H1 (cell line): ENCODE measurements at regions not wholly inside any gene's neighbourhood (a gene's known extent, or its start where the extent isn't known, plus 50 kb on each side); places are given as distances from the start of the nearest gene placed in this dataset.

ENCODE experiments used
- CTCF ChIA-PET: fragments of 300-600 bp; sonication (Branson Sonifier 250); formaldehyde crosslinking; loops from one replicate; lab custom pipeline; 2021; ENCODE audit not compliant: partially characterized antibody; lab: Charles Lee
- POLR2A ChIA-PET: fragments of 300-600 bp; sonication (Branson Sonifier 250); formaldehyde crosslinking; loops from one replicate; lab custom pipeline; 2021; ENCODE audit warnings: inconsistent platforms; ENCODE audit not compliant: partially characterized antibody; lab: Charles Lee
- DNase-seq, 2 experiments: peaks; one replicate each; pipeline versions ENCODE4 v3.0.0 to v3.0.0-alpha.2; 2010 to 2022; ENCODE audit warnings: low spot score in 2 of 2, low read depth in 1 of 2, mixed read lengths in 1 of 2
- FAIRE-seq: peaks from 2 replicates; lab custom pipeline; 2011; peaks lifted over from hg19 to GRCh38; lab: Jason Lieb, UNC
- H2AFZ ChIP-seq: 2 replicates; pipeline ENCODE4 v1.8.1; 2012; ENCODE audit warnings: low read length, inconsistent platforms
- H2AK5ac ChIP-seq: 2 replicates; pipeline ENCODE4 v1.6.1; 2013; ENCODE audit warnings: low read depth, low read length
- H2BK120ac ChIP-seq: replicated peaks from 2 replicates; pipeline ENCODE3; 2013; ENCODE audit warnings: low read depth, low read length, inconsistent platforms
- H2BK12ac ChIP-seq: 2 replicates; pipeline ENCODE4 v1.6.1; 2013; ENCODE audit warnings: low read depth, low read length
- H2BK15ac ChIP-seq: 2 replicates; pipeline ENCODE4 v1.6.1; 2013; ENCODE audit warnings: low read length
- H2BK20ac ChIP-seq: 2 replicates; pipeline ENCODE4 v1.6.1; 2013; ENCODE audit warnings: low read length
- H2BK5ac ChIP-seq: 2 replicates; pipeline ENCODE4 v1.6.1; 2013; ENCODE audit warnings: low read depth, low read length
- H3K14ac ChIP-seq: 2 replicates; pipeline ENCODE4 v1.6.1; 2013; ENCODE audit warnings: inconsistent platforms; ENCODE audit not compliant: insufficient read length
- H3K18ac ChIP-seq: 2 replicates; pipeline ENCODE4 v1.6.1; 2013; ENCODE audit warnings: low read length; ENCODE audit errors: extremely low read depth
- H3K23ac ChIP-seq: 2 replicates; pipeline ENCODE4 v1.6.1; 2013; ENCODE audit warnings: inconsistent platforms; ENCODE audit not compliant: insufficient read length
- H3K23me2 ChIP-seq: 2 replicates; pipeline ENCODE4 v1.6.1; 2013; ENCODE audit warnings: low read depth, low read length
- H3K27ac ChIP-seq: 2 replicates; pipeline ENCODE4 v1.6.1; 2011; ENCODE audit warnings: low read depth, low read length, inconsistent platforms
- H3K27me3 ChIP-seq, 4 experiments: replicated peaks in 1 of 4; 1 replicate in 1 of 4; 2 replicates in 3 of 4; pipeline versions ENCODE4 v1.6.1 to v1.8.1; 2011 to 2013; ENCODE audit warnings: low read length in 3 of 4, mild to moderate bottlenecking in 3 of 4, inconsistent platforms in 2 of 4, mixed read lengths in 2 of 4, moderate library complexity in 1 of 4; ENCODE audit not compliant: control insufficient read depth in 3 of 4, insufficient read depth in 3 of 4; ENCODE audit errors: extremely low read depth in 1 of 4
- H3K36me3 ChIP-seq, 4 experiments: 2 replicates each; pipeline versions ENCODE4 v1.6.1 to v1.8.1; 2011 to 2013; ENCODE audit warnings: mild to moderate bottlenecking in 4 of 4, low read length in 3 of 4, moderate library complexity in 2 of 4, control low read depth in 1 of 4, inconsistent platforms in 1 of 4; ENCODE audit not compliant: insufficient read depth in 4 of 4, control insufficient read depth in 2 of 4
- H3K4ac ChIP-seq: replicated peaks from 2 replicates; pipeline ENCODE3; 2013; ENCODE audit warnings: low read length, low read depth, mixed read lengths, inconsistent platforms; ENCODE audit not compliant: insufficient read length
- H3K4me1 ChIP-seq, 4 experiments: replicated peaks in 1 of 4; 1 replicate in 1 of 4; 2 replicates in 3 of 4; pipeline versions ENCODE4 v1.6.1 to v1.8.1; 2011 to 2013; ENCODE audit warnings: low read length in 3 of 4, inconsistent platforms in 2 of 4, mixed read lengths in 1 of 4; ENCODE audit not compliant: insufficient read depth in 4 of 4, control insufficient read depth in 3 of 4
- H3K4me2 ChIP-seq, 2 experiments: 2 replicates each; pipeline versions ENCODE4 v1.6.1 to v1.8.1; 2011 to 2013; ENCODE audit warnings: low read depth in 2 of 2, low read length in 2 of 2, control low read depth in 1 of 2, inconsistent platforms in 1 of 2, mild to moderate bottlenecking in 1 of 2; ENCODE audit not compliant: insufficient read depth in 1 of 2
- H3K4me3 ChIP-seq, 4 experiments: fragments of 200-600, 300-600 bp in 1 of 4; sonication (generic), shearing (Covaris generic), sonication (Bioruptor Twin) in 1 of 4; 2 replicates each; pipeline versions ENCODE4 v1.5.1 to v1.8.1; 2011 to 2016; ENCODE audit warnings: low read length in 4 of 4, low read depth in 3 of 4, control low read depth in 2 of 4, inconsistent platforms in 2 of 4, mild to moderate bottlenecking in 2 of 4, mixed read lengths in 1 of 4, moderate library complexity in 1 of 4; ENCODE audit not compliant: insufficient read depth in 2 of 4; ENCODE audit errors: extremely low read depth in 1 of 4
- H3K56ac ChIP-seq: replicated peaks from 2 replicates; pipeline ENCODE3; 2013; ENCODE audit warnings: low read depth, mild to moderate bottlenecking, mixed read lengths, low read length, inconsistent platforms; ENCODE audit not compliant: insufficient read length
- H3K79me1 ChIP-seq: 2 replicates; pipeline ENCODE4 v1.6.1; 2013; ENCODE audit warnings: low read depth, low read length, control low read depth
- H3K79me2 ChIP-seq, 2 experiments: 2 replicates each; pipeline versions ENCODE4 v1.6.1 to v1.8.1; 2012 to 2013; ENCODE audit warnings: low read length in 2 of 2, mild to moderate bottlenecking in 2 of 2, inconsistent platforms in 1 of 2; ENCODE audit not compliant: insufficient read depth in 2 of 2, control insufficient read depth in 1 of 2
- H3K9ac ChIP-seq, 4 experiments: replicated peaks in 1 of 4; 1 replicate in 1 of 4; 2 replicates in 3 of 4; pipeline versions ENCODE4 v1.6.1 to v1.8.1; 2011 to 2013; ENCODE audit warnings: low read depth in 3 of 4, low read length in 3 of 4, control low read depth in 2 of 4, mild to moderate bottlenecking in 2 of 4, moderate library complexity in 2 of 4, inconsistent platforms in 1 of 4; ENCODE audit errors: extremely low read depth in 1 of 4
- H3K9me3 ChIP-seq, 2 experiments: 2 replicates each; pipeline versions ENCODE4 v1.6.1 to v1.8.1; 2012 to 2013; ENCODE audit warnings: mild to moderate bottlenecking in 2 of 2, moderate library complexity in 2 of 2, control low read depth in 1 of 2, inconsistent platforms in 1 of 2, low read depth in 1 of 2, low read length in 1 of 2, mixed read lengths in 1 of 2; ENCODE audit not compliant: insufficient read depth in 2 of 2
- H4K20me1 ChIP-seq, 2 experiments: replicated peaks in 1 of 2; 2 replicates each; pipeline versions ENCODE3 to v1.8.1; 2011 to 2013; ENCODE audit warnings: inconsistent platforms in 2 of 2, low read length in 2 of 2, mild to moderate bottlenecking in 1 of 2; ENCODE audit not compliant: insufficient read depth in 2 of 2, control insufficient read depth in 1 of 2
- H4K5ac ChIP-seq: 2 replicates; pipeline ENCODE4 v1.6.1; 2013; ENCODE audit warnings: low read length, low read depth, mixed read lengths, inconsistent platforms; ENCODE audit not compliant: insufficient read length
- H4K8ac ChIP-seq: 2 replicates; pipeline ENCODE4 v1.8.0; 2013; ENCODE audit warnings: mild to moderate bottlenecking, moderate library complexity, low read length, inconsistent platforms; ENCODE audit not compliant: insufficient read depth; ENCODE audit errors: extremely low read depth
- H4K91ac ChIP-seq: replicated peaks from 2 replicates; pipeline ENCODE3; 2013; ENCODE audit warnings: low read length, mixed read lengths, inconsistent platforms; ENCODE audit not compliant: insufficient read length
- CEBPB ChIP-seq: IDR thresholded peaks from 2 replicates; pipeline ENCODE4 v1.6.1; 2012; ENCODE audit warnings: low read depth, low read length
- KDM1A ChIP-seq: fragments of 200-600, 300-600 bp; sonication (generic); IDR thresholded peaks from 2 replicates; pipeline ENCODE4 v1.7.1; 2016; ENCODE audit warnings: mild to moderate bottlenecking, low read length, borderline replicate concordance
- WGBS, 2 experiments: shearing (Covaris generic) in 1 of 2; methylation state at CpG; one replicate each; pipeline versions ENCODE4 v1.1.6 to v1.1.7; 2013 to 2015; ENCODE audit warnings: low lambda C conversion rate in 2 of 2, mixed read lengths in 2 of 2, inconsistent platforms in 1 of 2, low coverage in 1 of 2, missing lambda C conversion rate in 1 of 2; ENCODE audit not compliant: insufficient replicate concordance in 2 of 2, insufficient coverage in 1 of 2, insufficient read length in 1 of 2; ENCODE audit errors: extremely low coverage in 1 of 2, missing lambda C conversion rate in 1 of 2; 5-methylcytosine and 5-hydroxymethylcytosine counted together

GRCh38 chr2:49298230-49298629, 143.9 kb upstream of the FSHR start:
- Histone ChIP-seq H3K56ac (no peak overlapping the region), H3K36me3 (no peaks in the 10 kb centered on the region), H4K20me1 (no peaks in the 10 kb centered on the region), H3K14ac (no peak overlapping the region), H3K4me2 (no peak overlapping the region), H2BK120ac (no peak overlapping the region), H3K4ac (no peak overlapping the region), H3K9me3 (no peaks in the 10 kb centered on the region), H3K18ac (no peak overlapping the region; the same call in 1 of the 2 replicates), H3K27ac (no peak overlapping the region), H2AK5ac (no peak overlapping the region), H4K8ac (no peak overlapping the region), H4K5ac (no peak overlapping the region), H2BK12ac (no peak overlapping the region), H2BK15ac (0 out of 2 replicates have a peak overlapping the region, but pooled peaks have one; percentile 72), H2BK20ac (no peak overlapping the region), H3K79me1 (no peaks in the 10 kb centered on the region), H4K91ac (no peak overlapping the region), H3K79me2 (no peaks in the 10 kb centered on the region), H3K9ac (no peak overlapping the region), H2BK5ac (no peak overlapping the region), H3K4me3 (no peak overlapping the region), H3K23ac (no peak overlapping the region), H3K4me1 (no peaks in the 10 kb centered on the region), H2AFZ (0 out of 2 replicates have a peak overlapping the region, but pooled peaks have one; percentile 32), H3K23me2 (no peaks in the 10 kb centered on the region), H3K27me3 (no peaks in the 10 kb centered on the region)
- ChIA-PET CTCF (interaction anchor here (0.6 to 1.7 kb wide), 2 partner anchors 352 to 527 kb away, joined by 3 to 8 read pairs; no protein-coding TSS in a partner anchor), POLR2A (no interaction called here)
- TF ChIP-seq KDM1A = no peak
- peak; percentile 38; the same call in 1 of the 2 replicates for TF ChIP-seq CEBPB
- DNase-seq (no peak), FAIRE-seq (no peak)
- WGBS, 2 experiments = 93% methylated on average over 7 of the region's 7 CpGs; no CpG with 5 or more reads in 1 of the 2 experiments
